Embryonic facial prominence (tissue), 1 donor: ENCODE measurements at regions not wholly inside any gene's neighbourhood (a gene's known extent, or its start where the extent isn't known, plus 50 kb on each side); places are given as distances from the start of the nearest gene placed in this dataset.

Experiments used
- DNase-seq: peaks from one replicate; pipeline ENCODE4 v3.0.0-alpha.2; 2016; ENCODE audit errors: extremely low spot score

GRCh38 chr11:30811226-30811755, 225.1 kb upstream of the MPPED2 start:
- no peak for DNase-seq

- no peak for DNase-seq
Measured at GRCh38 chr11:30810116-30810515, 224.0 kb upstream of the MPPED2 start.

- no peak for DNase-seq
Measured at GRCh38 chr11:30801357-30801756, 215.2 kb upstream of the MPPED2 start.

GRCh38 chr11:30800904-30801303, 214.8 kb upstream of the MPPED2 start:
- DNase-seq, result no peak

GRCh38 chr11:30798547-30799236, 212.5 kb upstream of the MPPED2 start:
- DNase-seq, result no peak

- DNase-seq, result no peak
Measured at GRCh38 chr11:30789270-30789669, 203.1 kb upstream of the MPPED2 start.

GRCh38 chr11:30788849-30789248, 202.7 kb upstream of the MPPED2 start:
- DNase-seq, result no peak

GRCh38 chr11:30786256-30787110, 200.3 kb upstream of the MPPED2 start:
- DNase-seq, result peak; percentile 18

GRCh38 chr11:30778596-30778995, 192.4 kb upstream of the MPPED2 start:
- DNase-seq, result no peak

- no peak for DNase-seq
Measured at GRCh38 chr11:30775233-30775522, 189.0 kb upstream of the MPPED2 start.

GRCh38 chr11:30774496-30775232, 188.5 kb upstream of the MPPED2 start:
- no peak for DNase-seq

GRCh38 chr11:30772908-30773307, 186.8 kb upstream of the MPPED2 start:
- DNase-seq, result no peak

GRCh38 chr11:30763951-30764350, 177.8 kb upstream of the MPPED2 start:
- DNase-seq, result no peak

- no peak for DNase-seq
Measured at GRCh38 chr11:30762188-30762587, 176.0 kb upstream of the MPPED2 start.

- DNase-seq, result no peak
Measured at GRCh38 chr11:30760345-30760744, 174.2 kb upstream of the MPPED2 start.

GRCh38 chr11:30758946-30759504, 172.9 kb upstream of the MPPED2 start:
- DNase-seq, result no peak

- DNase-seq, result no peak
Measured at GRCh38 chr11:30758518-30758917, 172.4 kb upstream of the MPPED2 start.

- no peak for DNase-seq
Measured at GRCh38 chr11:30758012-30758411, 171.9 kb upstream of the MPPED2 start.

GRCh38 chr11:30753994-30754393, 167.8 kb upstream of the MPPED2 start:
- DNase-seq, result no peak

GRCh38 chr11:30753504-30753903, 167.4 kb upstream of the MPPED2 start:
- DNase-seq, result no peak

GRCh38 chr11:30749268-30749667, 163.1 kb upstream of the MPPED2 start:
- no peak for DNase-seq

GRCh38 chr11:30741039-30741550, 154.9 kb upstream of the MPPED2 start:
- no peak for DNase-seq
